ENCODE measurements at regions not wholly inside any gene's neighbourhood (a gene's known extent, or its start where the extent isn't known, plus 50 kb on each side); places are given as distances from the start of the nearest gene placed in this dataset.
"Not testable (repeated sequence)": the region's sequence is repeated elsewhere in the genome, so short reads cannot be mapped to it uniquely, and the experiment has no call there.

GRCh38 chr16:88145824-88146405, 194.7 kb downstream of the BANP start:
- not testable (repeated sequence) for TF ChIP-seq CTCF, POLR2A (IDR thresholded peaks at IDR 0.05)

Measured in adrenal gland (tissue), 5 donors.